GM12892 (cell line): ENCODE measurements at regions not wholly inside any gene's neighbourhood (a gene's known extent, or its start where the extent isn't known, plus 50 kb on each side); places are given as distances from the start of the nearest gene placed in this dataset.

ENCODE experiments used
- POLR2A ChIP-seq: IDR thresholded peaks from 2 replicates; pipeline ENCODE4 v1.6.1; 2011; ENCODE audit warnings: low read depth, low read length, control low read depth
- POLR2AphosphoS5 ChIP-seq: IDR thresholded peaks from 2 replicates; pipeline ENCODE4 v1.6.1; 2011; ENCODE audit warnings: low read depth, low read length, control low read depth
- TAF1 ChIP-seq: IDR thresholded peaks from 2 replicates; pipeline ENCODE4 v1.6.1; 2011; ENCODE audit warnings: low read depth, mild to moderate bottlenecking, control low read depth, low read length, borderline replicate concordance

GRCh38 chr15:96497951-96498350, 167.5 kb downstream of the NR2F2 start:
- no peak for TF ChIP-seq TAF1
- TF ChIP-seq POLR2A, result no peak
- no peak for TF ChIP-seq POLR2AphosphoS5
